ENCODE measurements at regions not wholly inside any gene's neighbourhood (a gene's known extent, or its start where the extent isn't known, plus 50 kb on each side); places are given as distances from the start of the nearest gene placed in this dataset.
"Not testable (repeated sequence)": the region's sequence is repeated elsewhere in the genome, so short reads cannot be mapped to it uniquely, and the experiment has no call there.

GRCh38 chr15:87752250-87752951 is 504.1 kb downstream of the NTRK3 start:
- no peak for DNase-seq (ENCODE audit: low spot score)

GRCh38 chr15:87748483-87748882 is 508.1 kb downstream of the NTRK3 start:
- no peak for DNase-seq (ENCODE audit: low spot score)

GRCh38 chr15:87747087-87747486 is 509.5 kb downstream of the NTRK3 start:
- DNase-seq (ENCODE audit: low spot score), result no peak

DNA sequence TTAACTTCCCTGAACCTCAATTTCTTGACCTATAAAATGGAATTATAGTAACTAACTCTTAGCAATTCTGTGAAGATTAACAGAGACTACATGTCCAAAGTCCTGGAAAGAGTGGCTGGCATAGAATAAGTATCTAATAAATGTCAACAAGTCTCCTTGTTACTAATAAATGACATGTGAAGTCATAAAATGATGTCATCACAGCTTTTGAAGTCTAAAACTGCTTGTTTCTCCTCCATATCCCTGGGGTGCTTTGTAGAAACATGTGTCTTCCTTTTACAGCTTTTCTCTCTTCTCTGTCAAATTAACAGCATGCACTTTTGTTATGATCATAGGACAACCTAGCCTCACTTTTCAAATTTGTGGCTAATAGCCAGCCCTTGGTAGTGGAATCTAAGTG is 510.2 kb downstream of the NTRK3 start:
- no peak for DNase-seq (ENCODE audit: low spot score)

GRCh38 chr15:87744815-87745214 is 511.7 kb downstream of the NTRK3 start:
- no peak for DNase-seq (ENCODE audit: low spot score)

DNA sequence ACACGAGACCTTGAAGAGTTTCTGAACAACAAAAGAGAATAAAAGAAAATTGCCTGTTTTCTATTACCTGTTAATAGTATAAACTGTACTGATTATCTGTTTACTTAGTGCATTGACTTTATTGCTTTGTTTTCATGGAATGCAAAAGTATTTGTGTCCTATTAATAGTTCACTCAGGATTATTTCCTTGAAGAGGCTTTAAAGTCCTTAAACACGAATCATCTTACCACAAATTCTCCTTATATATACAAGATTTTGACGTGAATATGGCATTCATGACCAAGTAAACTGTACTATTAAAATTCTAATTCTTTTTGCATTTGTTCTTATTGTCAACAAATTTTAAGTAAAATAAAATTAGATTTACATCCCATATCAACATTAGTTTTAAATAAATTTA is 513.0 kb downstream of the NTRK3 start:
- no peak for DNase-seq (ENCODE audit: low spot score)

- DNase-seq (ENCODE audit: low spot score), result no peak
These were observed 515.2 kb downstream of the NTRK3 start for GRCh38 chr15:87741350-87741749.

- no peak for DNase-seq (ENCODE audit: low spot score)
These were observed 515.7 kb downstream of the NTRK3 start for GRCh38 chr15:87740655-87741344.

- DNase-seq (ENCODE audit: low spot score), result no peak
These were observed 516.7 kb downstream of the NTRK3 start for GRCh38 chr15:87739866-87740265.

DNA sequence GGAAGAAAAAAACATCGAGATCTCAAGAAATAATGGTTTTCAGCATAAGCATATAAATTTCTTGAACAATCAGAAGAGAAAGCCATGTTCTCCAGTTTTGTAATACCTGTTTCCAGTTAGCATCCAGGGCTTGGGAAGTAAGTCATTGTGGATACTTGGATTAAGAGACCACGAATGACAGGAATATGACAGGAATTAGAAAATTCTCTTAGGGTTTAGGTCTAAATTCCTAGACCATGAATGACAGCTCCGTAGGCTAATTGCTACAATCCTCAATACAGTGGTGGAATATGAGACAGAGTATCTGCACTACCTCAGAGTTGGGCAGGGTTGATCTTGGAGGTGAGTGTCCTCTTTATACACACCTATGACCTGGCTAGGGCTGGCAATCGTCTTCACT is 517.5 kb downstream of the NTRK3 start:
- DNase-seq (ENCODE audit: low spot score), result no peak

DNA sequence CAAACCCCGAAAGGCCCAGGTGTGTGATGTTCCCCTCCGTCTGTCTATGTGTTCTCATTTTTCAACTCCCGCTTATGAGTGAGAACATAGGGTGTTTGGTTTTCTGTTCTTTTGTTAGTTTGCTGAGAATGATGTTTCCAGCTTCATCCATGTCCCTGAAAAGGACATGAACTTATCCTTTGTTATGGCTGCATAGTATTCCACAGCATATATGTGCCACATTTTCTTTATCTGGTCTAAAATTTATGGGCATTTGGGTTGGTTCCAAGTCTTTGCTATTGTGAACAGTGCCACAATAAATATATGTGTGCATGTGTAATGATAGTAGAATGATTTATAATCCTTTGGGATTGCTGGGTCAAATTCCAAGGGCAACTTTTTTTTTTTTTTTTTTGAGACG is 519.1 kb downstream of the NTRK3 start:
- not testable (repeated sequence) for DNase-seq (ENCODE audit: low spot score)

DNA sequence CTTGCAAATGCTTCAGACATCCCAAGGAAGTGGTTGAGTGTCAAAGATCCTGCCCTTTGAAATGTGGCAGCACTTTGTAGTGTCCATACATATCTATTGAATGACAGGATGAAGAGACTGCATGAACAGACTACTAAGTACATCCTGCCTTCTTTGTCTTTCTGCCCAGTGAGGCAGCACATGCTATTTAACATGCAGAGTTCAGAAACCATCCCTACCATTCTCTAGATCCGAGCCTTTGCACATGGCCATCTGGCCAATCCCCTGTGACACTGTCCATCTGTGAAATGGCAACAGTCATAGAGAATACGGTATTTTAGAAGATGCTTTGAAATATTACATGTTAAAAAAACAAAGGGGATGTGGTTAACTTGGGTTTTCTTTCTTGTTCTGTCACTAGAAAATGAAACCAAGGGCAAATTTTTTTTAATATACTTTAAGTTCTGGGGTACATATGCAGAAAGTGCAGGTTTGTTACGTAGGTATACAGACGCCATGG is 519.6 kb downstream of the NTRK3 start:
- no peak for DNase-seq (ENCODE audit: low spot score)

DNA sequence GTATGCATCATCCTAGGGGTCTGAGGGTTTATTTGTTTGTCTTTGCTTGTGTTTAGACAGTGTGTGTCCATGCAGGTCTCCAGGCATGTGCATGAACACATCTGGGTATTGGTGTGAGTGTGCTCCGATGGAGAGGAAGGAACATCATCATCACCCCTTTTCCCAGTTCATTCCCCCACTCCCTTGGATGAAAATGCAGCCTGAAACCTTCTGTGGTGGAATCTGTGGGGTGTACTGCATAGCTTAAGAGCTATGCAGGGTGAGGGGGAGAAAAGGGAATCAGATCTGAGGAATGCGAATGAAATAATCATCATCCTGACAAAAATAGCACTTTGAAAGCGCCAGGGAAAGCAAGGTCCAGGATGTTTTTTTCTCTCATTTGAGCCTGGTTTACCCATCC is 520.1 kb downstream of the NTRK3 start:
- no peak for DNase-seq (ENCODE audit: low spot score)

DNA sequence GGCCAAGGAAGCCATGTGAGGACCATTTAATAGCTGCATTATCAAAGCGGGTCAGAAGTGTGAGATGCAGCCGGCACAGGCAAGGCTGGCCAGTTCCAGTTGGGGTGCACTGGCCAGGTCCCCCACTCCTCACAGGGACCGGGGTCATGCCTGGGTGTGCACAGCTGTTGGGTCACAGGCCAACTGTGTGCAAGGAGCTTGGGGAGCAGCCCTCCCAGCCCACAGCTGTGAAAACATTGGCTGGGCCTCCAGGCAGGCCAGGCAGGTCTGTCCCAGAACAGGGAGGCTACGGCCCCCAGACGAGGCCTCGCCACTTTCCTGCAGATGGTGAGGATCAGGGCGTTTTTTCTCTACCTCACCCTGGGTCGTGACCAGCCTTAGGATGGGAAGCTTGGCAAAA is 521.0 kb downstream of the NTRK3 start:
- no peak for DNase-seq (ENCODE audit: low spot score)

DNA sequence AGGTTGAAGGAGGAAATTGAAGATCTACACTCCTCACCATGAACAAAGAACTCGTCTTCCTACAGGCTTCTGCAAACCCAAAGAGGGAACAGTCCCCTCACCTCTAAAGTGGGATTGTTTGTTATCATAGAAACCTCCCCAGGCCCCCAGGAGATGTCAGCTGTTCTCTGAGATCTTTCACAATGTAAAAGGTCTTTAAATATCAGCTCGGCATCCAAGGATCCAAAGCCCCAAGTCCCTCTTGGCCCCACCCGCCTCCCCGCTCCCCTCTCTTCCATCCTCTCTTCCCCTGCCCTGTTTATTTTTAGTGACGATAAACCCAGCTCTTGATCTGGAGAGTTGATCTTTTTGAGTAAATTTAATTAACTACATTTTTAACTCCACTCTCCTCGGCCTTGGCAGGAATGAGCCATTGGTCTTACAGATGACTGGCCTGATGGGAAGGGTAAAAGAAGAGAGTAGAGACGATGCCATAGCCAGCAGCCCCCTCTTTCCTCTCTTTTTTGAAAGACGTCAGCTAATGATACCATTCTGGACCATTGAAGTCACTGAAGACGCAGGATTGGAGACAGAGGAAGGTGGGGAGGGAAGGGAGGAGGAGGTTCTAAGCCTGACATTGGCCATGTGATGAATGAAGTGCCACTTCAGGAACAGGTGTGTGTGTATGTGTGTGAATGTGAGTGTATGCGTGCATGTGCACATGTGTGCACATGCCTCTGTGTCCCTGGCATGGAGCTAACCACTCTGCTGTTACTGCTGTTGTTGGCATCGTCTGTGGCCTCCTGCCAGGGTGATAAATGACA is 521.8 kb downstream of the NTRK3 start:
- DNase-seq (ENCODE audit: low spot score), result no peak

DNA sequence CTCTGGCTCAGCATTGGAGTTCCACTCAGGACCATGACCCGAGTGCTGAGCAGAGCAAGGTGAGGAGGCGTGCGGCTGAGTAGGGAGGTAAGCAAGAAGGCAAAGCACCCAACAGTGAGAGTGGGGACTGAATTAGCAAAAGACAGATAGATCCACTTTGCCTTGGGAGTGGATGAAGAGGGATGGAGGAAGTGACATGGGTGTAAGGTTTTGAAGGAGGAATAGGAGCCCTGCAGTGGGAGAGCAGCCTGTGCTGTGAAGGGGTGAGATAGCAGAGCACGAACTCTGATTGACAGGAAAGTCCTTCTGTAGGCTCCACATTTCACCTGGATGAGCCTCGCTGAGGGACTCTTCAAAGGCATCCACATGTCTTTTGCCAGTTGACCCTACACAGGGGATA is 522.6 kb downstream of the NTRK3 start:
- DNase-seq (ENCODE audit: low spot score), result no peak

GRCh38 chr15:87733541-87733941 is 523.0 kb downstream of the NTRK3 start:
- DNase-seq (ENCODE audit: low spot score), result no peak

- no peak for DNase-seq (ENCODE audit: low spot score)
These were observed 523.6 kb downstream of the NTRK3 start for GRCh38 chr15:87732976-87733375.

GRCh38 chr15:87731630-87732029 is 524.9 kb downstream of the NTRK3 start:
- DNase-seq (ENCODE audit: low spot score), result no peak

DNA sequence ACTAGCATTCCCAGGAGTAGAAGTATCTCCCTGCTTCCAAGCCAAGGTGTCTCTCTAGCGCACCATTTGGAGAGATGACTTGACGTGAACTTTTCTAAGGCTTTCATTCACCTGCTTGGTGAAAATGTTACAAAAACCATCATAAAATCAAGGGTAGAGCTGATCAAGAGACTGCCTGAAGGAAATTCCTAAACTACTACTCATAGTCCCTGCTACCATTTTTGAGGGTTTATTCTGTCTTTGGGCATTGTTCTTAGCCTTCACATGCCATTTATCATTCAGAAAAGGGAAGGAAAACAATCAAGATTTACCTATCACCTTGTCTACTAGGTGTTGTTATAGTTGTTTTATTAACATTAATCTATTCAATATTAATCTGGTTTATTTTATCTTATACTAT is 525.8 kb downstream of the NTRK3 start:
- no peak for DNase-seq (ENCODE audit: low spot score)

GRCh38 chr15:87728998-87729397 is 527.5 kb downstream of the NTRK3 start:
- no peak for DNase-seq (ENCODE audit: low spot score)

DNA sequence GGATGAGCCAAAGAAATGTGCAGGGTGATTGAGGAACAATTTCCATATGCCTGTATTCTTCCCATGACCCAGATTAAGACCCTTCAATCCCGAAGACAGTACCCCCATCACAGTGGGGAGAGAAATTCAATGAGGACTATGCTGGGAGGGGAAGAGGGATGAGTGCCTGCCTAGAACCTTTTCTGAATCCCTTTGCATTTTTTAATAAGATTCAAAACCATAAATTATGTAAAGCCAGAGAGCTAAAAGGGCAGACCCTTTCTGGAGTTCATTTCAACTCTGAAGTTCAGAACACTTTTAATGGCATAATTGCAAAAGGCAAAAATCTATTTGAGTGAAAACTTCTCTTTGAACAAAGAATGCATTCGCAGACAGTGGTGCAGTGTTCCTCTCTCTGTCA is 529.5 kb downstream of the NTRK3 start:
- no peak for DNase-seq (ENCODE audit: low spot score)

DNA sequence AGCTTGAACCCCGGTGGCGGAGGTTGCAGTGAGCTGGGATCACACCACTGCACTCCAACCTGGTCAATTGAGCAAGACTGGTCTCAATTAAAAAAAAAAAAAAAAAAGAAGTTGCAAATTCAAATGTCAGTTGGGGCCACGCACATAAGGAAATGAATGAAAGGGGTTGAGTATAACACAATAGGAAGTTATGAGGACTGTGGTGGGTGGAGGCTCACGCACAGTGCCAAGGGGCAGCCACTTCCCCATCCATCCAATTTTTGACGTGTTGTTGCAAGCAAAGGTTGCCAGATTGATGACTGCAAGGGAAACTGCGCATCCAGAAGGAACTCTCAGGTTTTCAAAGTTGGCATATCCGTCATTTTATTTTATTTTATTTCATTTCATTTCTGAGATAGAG is 532.2 kb downstream of the NTRK3 start:
- no peak for DNase-seq (ENCODE audit: low spot score)

All from RKO (cell line).